ENCODE measurements at regions not wholly inside any gene's neighbourhood (a gene's known extent, or its start where the extent isn't known, plus 50 kb on each side); places are given as distances from the start of the nearest gene placed in this dataset.

DNA sequence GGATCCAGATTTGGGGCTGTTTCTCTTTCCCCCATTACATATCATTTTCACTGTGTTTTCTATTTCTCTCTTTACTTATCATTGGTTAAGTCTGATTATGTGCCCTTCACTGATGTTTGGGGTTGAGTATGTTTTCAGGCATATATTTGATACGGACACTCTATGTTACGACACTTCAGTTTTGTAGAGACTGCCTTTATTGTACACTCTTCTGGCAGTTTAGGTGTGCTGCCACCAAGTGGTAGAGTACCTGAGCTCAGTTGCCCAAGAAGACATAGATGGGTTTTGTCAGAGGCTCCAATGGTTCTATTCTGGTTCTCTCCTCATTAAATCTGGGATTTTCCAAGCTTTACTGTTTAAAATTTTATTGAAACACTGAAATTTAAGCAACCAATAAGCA is 255.0 kb upstream of the ROPN1 start:
- H3K4me1 Mint-ChIP-seq: no peaks in the 10 kb centered on the region
- H3K27me3 Mint-ChIP-seq: peaks cover 29% of the 10 kb centered on the region
- no peak overlapping the region for H3K27ac Mint-ChIP-seq
- CTCF ChIA-PET: interaction anchor here (0.6 to 1.1 kb wide), 2 partner anchors 193 to 483 kb away, joined by 3 read pairs; no protein-coding TSS in a partner anchor
- DNase-seq: no peak
- no peak overlapping the region for H3K4me3 Mint-ChIP-seq
- H3K9me3 Mint-ChIP-seq: no peaks in the 10 kb centered on the region
- no peaks in the 10 kb centered on the region for H3K36me3 Mint-ChIP-seq

DNA sequence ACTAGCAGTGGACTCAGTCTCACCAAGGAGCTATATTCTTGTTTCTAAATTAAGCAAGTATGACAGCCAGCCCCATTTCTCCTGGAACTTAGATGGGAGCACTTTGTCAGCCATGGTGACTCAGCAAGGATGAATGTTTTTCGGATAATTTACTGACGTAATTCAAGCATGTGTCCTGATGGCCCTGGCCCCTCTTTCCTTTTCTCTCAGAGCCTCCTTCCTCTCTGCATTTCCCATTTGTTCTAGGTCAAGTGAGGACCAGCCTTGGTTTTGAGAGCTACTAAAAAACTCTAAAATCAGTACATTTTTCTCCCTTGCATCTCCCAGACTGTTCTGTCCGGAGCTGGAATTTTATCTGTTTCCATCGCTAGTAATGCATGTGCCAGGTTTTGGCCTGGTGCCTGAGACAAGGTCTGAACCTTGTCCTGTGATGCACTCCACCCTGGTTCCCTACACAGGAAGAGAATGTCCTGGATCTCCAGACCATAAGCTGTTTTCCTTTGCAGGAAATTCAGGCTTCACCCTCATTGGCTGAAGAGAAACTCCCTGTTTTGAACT is 256.6 kb upstream of the ROPN1 start:
- no peak overlapping the region for H3K4me3 Mint-ChIP-seq
- H3K36me3 Mint-ChIP-seq: no peaks in the 10 kb centered on the region
- DNase-seq: no peak
- H3K27me3 Mint-ChIP-seq: peaks cover 32% of the 10 kb centered on the region
- no peaks in the 10 kb centered on the region for H3K4me1 Mint-ChIP-seq
- H3K27ac Mint-ChIP-seq: no peak overlapping the region
- no peaks in the 10 kb centered on the region for H3K9me3 Mint-ChIP-seq
- CTCF ChIA-PET: no interaction called here

DNA sequence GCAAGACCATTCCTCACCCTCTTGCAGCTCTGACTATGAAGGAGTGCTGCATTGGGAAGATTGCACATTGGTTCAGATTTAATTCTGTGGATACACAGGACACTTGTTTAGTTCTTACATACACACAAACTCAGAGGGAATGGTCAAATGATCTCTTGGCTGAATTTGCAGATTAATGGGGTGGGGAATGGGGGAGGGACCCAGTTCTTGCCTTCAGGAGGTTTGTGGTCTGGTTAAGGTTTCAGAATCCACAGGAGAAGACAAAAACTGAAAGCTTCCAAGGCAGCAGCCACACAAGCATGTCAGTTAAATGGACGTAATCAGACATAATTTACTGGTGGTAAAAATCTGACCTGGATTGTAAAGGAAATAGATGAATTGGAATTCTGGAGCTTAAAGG is 257.1 kb upstream of the ROPN1 start:
- Mint-ChIP-seq H3K4me1 (no peaks in the 10 kb centered on the region), H3K36me3 (no peaks in the 10 kb centered on the region), H3K4me3 (no peak overlapping the region), H3K9me3 (no peaks in the 10 kb centered on the region), H3K27ac (no peak overlapping the region), H3K27me3 (peaks cover 37% of the 10 kb centered on the region)
- no peak for DNase-seq
- CTCF ChIA-PET: no interaction called here

DNA sequence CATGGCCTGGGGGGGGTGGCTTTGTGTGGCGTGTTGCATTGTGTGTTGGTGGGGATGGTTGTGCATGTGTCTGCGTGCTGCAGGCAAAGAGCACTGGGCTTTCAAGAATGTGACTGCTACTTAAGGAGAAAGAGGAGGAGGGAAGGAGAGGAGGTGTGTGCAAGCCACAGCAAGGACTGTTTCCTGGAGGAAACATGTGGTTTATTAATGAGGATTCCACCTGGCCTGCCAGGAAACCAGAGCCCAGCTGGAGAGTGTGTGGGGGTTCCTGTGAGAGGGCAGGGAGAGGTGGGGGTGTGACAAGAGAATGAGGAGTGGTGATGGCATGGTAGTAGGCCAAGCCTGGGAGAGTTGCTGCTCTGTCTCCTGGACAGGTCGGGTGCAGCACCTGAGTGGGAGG is 258.1 kb upstream of the ROPN1 start:
- H3K27me3 Mint-ChIP-seq: peaks cover 37% of the 10 kb centered on the region
- H3K4me1 Mint-ChIP-seq: no peaks in the 10 kb centered on the region
- H3K27ac Mint-ChIP-seq: no peak overlapping the region
- H3K36me3 Mint-ChIP-seq: no peaks in the 10 kb centered on the region
- CTCF ChIA-PET: no interaction called here
- H3K9me3 Mint-ChIP-seq: no peaks in the 10 kb centered on the region
- no peak for DNase-seq
- no peak overlapping the region for H3K4me3 Mint-ChIP-seq

DNA sequence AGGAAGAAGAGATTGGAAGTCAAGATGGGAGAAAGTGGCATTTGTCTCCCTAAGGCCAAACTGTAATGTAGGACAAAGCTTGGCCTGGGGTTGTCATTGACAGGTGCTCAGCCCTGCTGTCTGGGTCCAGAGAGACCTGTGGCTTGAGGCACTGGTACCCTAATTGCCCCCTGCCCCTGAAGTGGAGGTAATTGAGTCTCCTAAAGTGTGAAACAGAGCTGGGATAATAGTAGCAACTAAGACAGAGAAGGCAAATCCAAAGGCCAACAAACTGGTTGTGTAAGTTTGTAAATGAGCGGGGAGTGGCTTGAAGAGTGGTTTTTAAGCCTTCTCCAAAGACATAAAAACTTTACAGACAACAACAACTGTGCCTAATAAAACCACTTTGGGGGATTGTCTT is 264.2 kb upstream of the ROPN1 start:
- Mint-ChIP-seq H3K27ac (no peak overlapping the region), H3K27me3 (peaks cover 8% of the 10 kb centered on the region), H3K4me1 (no peaks in the 10 kb centered on the region), H3K9me3 (no peaks in the 10 kb centered on the region), H3K4me3 (no peak overlapping the region), H3K36me3 (no peaks in the 10 kb centered on the region)
- no peak for DNase-seq
- CTCF ChIA-PET: no interaction called here

DNA sequence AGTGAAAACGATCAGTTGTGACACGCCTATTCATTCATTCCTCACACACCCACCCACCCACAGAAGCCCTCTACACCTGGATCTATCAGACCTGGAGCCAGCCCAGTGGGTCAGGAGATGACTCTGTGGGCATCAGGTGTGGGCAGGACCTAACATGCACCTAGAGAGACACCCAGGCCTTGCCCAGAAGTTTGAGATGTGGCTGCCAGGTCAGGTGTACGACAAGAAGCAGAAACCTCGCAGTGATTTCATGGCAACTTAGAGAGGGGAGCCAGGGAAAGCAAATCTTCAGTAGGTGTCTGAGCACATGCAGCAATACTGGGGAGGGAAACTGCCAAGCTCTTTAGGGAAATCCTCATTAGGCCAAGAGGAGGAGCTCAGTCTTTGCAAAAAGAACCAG is 264.7 kb upstream of the ROPN1 start:
- peaks cover 8% of the 10 kb centered on the region for H3K27me3 Mint-ChIP-seq
- CTCF ChIA-PET: no interaction called here
- no peak for DNase-seq
- H3K9me3 Mint-ChIP-seq: no peaks in the 10 kb centered on the region
- no peak overlapping the region for H3K27ac Mint-ChIP-seq
- no peaks in the 10 kb centered on the region for H3K36me3 Mint-ChIP-seq
- H3K4me3 Mint-ChIP-seq: no peak overlapping the region
- H3K4me1 Mint-ChIP-seq: no peaks in the 10 kb centered on the region

DNA sequence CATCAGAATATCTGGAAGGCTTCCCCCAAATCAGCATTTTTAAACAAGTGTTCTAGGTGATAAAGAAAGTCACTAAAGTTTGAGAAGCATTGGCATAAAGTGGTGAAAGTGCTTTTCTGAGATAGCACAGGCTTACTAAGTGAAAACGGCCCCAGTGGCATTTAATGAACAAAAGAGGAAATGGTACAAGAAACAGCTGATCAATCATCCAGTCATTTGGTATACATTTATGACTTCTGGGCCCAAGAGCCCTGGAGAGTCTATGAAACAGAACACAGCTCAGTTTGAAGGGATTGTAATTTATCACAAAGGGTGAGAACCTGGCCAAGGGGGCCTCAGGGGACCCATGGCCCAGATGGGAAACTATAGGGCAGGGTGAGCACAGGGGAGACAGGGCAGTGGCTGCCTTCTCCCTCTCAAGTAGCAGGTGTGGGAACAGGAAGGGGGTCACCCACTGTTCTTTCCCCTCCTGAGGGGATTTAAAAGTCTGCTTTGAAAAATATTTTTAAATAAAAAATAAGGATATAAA is 265.5 kb upstream of the ROPN1 start:
- H3K27me3 Mint-ChIP-seq: peaks cover 8% of the 10 kb centered on the region
- H3K27ac Mint-ChIP-seq: no peak overlapping the region
- no peaks in the 10 kb centered on the region for H3K36me3 Mint-ChIP-seq
- no peaks in the 10 kb centered on the region for H3K4me1 Mint-ChIP-seq
- CTCF ChIA-PET: no interaction called here
- H3K9me3 Mint-ChIP-seq: no peaks in the 10 kb centered on the region
- no peak for DNase-seq
- H3K4me3 Mint-ChIP-seq: no peak overlapping the region

DNA sequence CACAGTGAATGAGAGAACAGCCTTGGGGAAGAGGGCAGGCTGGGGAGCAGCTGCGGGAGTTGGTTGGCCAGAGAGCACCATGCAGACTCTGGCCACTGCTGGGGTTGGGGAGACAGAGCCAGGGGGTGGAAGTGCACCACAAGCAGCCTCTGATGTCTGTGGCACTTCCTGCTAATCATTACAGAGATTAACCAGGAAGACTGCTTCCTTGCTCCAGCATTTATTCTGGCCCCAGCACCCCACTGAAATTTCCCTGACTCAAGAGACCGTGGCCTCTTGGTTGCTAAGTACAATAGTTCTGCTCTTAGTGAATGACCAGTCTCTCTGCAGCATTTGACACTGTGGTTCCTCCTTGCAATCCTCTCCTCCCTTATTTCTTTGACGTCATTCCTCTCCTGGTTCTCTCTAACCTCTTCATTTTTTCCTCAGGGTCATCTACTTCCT is 266.2 kb upstream of the ROPN1 start:
- CTCF ChIA-PET: no interaction called here
- H3K9me3 Mint-ChIP-seq: no peaks in the 10 kb centered on the region
- no peaks in the 10 kb centered on the region for H3K36me3 Mint-ChIP-seq
- H3K27me3 Mint-ChIP-seq: peaks cover 8% of the 10 kb centered on the region
- no peaks in the 10 kb centered on the region for H3K4me1 Mint-ChIP-seq
- no peak for DNase-seq
- H3K4me3 Mint-ChIP-seq: no peak overlapping the region
- no peak overlapping the region for H3K27ac Mint-ChIP-seq

DNA sequence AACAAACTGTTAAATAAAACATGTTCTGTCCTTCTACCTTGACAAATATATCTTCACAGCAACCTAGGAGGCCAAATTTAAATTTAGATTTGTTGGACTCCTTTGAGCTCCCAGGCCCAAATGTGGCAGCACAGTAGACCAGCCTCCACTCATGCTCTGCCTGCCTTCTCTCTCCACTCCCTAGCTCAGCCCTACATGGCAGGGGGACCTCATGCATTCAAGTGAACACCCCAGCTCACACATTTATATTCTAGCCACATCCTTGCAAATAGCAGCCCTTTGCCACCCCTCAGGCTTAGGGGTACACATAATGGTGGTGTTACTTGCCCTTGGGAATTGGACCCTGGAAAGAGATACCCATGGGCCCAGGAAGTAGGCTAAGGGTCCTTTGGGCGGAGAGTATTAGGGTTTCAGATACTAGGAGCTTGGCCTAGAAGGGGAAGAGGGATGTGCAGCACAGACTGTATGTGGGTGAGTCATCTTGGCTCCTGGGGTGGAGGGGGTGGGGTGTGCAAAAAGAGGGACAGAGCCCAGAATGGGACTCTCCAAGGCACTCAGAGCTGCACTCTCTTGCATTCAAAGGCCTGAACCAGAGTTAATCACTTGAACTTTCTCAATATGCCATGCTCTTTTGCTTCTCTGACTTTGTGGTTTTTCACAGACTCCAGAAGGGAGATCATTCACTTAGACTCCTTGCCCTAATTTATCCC is 268.4 kb upstream of the ROPN1 start:
- Mint-ChIP-seq H3K9me3 (no peaks in the 10 kb centered on the region), H3K4me1 (no peaks in the 10 kb centered on the region), H3K27me3 (no peaks in the 10 kb centered on the region), H3K4me3 (no peak overlapping the region), H3K27ac (no peak overlapping the region), H3K36me3 (no peaks in the 10 kb centered on the region)
- CTCF ChIA-PET: no interaction called here
- no peak for DNase-seq

DNA sequence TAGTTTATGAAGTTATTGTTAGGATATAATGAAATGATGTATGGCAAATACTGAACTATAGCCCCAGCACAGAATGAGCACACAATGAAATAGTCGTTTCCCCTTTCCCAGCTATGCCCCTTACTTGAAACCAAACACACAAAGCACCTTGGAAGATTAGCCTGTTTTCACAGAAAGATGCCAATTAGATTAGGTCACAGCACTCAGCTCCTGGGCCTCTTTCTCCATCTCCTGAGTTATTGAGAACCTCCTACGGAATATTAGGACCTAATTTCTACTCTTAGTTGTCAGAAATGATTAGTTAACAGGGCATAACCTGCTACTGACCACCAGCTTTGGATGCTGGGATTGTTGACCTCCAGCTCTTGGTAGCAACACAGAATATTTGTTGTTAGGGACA is 269.4 kb upstream of the ROPN1 start:
- no peak overlapping the region for H3K4me3 Mint-ChIP-seq
- no peaks in the 10 kb centered on the region for H3K36me3 Mint-ChIP-seq
- no peaks in the 10 kb centered on the region for H3K27me3 Mint-ChIP-seq
- no peak for DNase-seq
- no peak overlapping the region for H3K27ac Mint-ChIP-seq
- CTCF ChIA-PET: interaction anchor here (0.7 kb wide), 1 partner anchor 37 kb away, joined by 3 read pairs; no protein-coding TSS in a partner anchor
- no peaks in the 10 kb centered on the region for H3K4me1 Mint-ChIP-seq
- no peaks in the 10 kb centered on the region for H3K9me3 Mint-ChIP-seq

DNA sequence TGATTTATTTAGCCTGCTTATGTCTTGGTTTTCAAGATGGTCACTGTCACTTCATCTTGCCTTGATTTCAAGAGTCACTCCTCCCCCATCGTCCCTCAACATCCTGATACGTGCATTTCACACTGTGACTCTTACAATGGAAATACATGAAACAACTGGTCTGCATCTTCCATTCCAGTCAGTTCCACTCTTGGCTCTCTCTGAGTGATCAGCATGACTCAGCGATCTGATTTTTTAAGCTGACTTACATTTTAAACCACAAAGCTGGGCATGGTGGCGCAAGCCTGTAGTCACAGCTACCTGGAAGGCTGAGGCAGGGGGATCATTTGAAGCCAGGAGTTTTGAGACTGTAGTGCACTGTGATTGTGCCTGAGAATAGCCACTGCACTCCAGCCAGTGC is 271.2 kb upstream of the ROPN1 start:
- H3K4me1 Mint-ChIP-seq: no peaks in the 10 kb centered on the region
- no peaks in the 10 kb centered on the region for H3K27me3 Mint-ChIP-seq
- DNase-seq: no peak
- CTCF ChIA-PET: no interaction called here
- H3K36me3 Mint-ChIP-seq: no peaks in the 10 kb centered on the region
- H3K9me3 Mint-ChIP-seq: no peaks in the 10 kb centered on the region
- H3K4me3 Mint-ChIP-seq: no peak overlapping the region
- no peak overlapping the region for H3K27ac Mint-ChIP-seq

DNA sequence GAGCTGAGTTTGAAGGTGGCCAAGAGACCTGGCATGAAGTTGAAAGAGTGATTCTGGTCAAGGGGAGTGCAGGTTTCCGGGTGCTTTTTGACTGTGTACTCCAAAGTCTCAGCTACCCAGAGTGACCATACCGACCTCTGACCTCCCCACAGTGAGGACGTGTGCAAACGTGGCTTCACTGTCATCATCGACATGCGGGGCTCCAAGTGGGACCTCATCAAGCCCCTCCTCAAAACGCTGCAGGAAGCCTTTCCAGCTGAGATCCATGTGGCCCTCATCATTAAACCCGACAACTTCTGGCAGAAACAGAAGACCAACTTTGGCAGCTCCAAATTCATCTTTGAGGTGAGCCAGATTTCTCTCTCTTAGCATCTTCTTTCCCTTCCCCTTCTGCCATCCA is 272.4 kb upstream of the ROPN1 start:
- peaks cover 3% of the 10 kb centered on the region for H3K27me3 Mint-ChIP-seq
- DNase-seq: no peak
- no peaks in the 10 kb centered on the region for H3K36me3 Mint-ChIP-seq
- H3K4me1 Mint-ChIP-seq: no peaks in the 10 kb centered on the region
- H3K4me3 Mint-ChIP-seq: no peak overlapping the region
- no peak overlapping the region for H3K27ac Mint-ChIP-seq
- CTCF ChIA-PET: no interaction called here
- H3K9me3 Mint-ChIP-seq: no peaks in the 10 kb centered on the region

DNA sequence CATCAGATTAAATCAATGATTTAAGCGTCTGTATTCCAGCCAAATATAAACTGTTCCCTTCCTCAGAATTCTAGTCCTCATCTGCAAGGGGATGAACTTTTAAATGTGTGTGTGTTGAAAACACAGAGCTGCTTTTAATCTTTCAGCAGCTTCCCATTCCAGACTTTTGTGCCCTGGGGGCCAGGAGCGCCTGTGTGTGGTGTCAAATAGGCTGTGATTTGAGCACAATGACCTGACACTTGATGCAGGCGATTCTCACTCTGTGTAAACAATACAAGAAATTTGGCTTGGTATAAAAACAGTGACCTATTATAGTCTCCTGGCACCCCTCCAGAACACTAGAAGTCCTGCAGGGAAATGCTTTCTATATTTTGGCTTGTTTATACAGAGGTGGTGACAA is 274.6 kb upstream of the ROPN1 start:
- Mint-ChIP-seq H3K27ac (no peak overlapping the region), H3K4me3 (no peak overlapping the region), H3K27me3 (peaks cover 3% of the 10 kb centered on the region), H3K4me1 (no peaks in the 10 kb centered on the region), H3K9me3 (no peaks in the 10 kb centered on the region), H3K36me3 (no peaks in the 10 kb centered on the region)
- DNase-seq: no peak
- CTCF ChIA-PET: no interaction called here

DNA sequence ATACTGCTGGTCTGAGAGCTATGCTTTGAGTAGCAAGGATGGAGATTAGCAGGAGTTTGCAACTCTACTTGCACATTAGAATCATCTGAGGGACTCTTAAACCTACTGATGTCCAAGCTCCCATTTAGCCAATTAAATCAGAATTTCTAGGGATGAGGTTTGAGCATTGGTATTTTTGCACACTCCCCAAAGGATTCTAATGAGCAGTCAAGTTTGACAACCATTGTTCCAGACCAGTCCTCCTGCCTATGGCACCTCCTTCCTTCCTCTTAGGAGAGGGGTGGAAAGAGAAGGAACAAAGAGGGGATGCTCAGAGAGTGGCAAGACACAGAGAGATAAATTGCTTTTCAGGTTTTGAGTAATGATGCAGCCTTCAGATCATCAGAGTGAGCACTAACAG is 275.5 kb upstream of the ROPN1 start:
- H3K9me3 Mint-ChIP-seq: no peaks in the 10 kb centered on the region
- H3K36me3 Mint-ChIP-seq: no peaks in the 10 kb centered on the region
- no peaks in the 10 kb centered on the region for H3K4me1 Mint-ChIP-seq
- H3K27me3 Mint-ChIP-seq: peaks cover 3% of the 10 kb centered on the region
- DNase-seq: no peak
- H3K4me3 Mint-ChIP-seq: no peak overlapping the region
- no peak overlapping the region for H3K27ac Mint-ChIP-seq
- CTCF ChIA-PET: no interaction called here

DNA sequence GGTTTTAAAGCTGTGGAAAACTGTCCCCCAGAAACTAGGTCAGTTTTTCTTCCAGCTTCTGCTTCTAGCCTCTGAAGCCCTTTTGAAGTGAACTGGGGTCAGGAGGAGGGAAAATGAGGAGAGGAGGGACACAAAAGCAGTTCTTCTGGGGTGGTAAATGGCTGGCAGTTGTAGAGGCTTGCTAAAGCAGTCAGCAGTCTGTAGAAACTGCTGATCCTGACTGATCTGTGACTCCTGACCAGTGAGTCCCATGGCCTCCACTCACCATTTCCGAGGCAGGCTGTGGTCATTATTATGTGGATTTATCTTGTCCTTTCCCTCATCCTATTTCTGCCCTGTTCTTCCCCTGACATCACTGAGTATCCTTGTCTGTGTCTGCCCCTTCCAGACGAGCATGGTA is 276.4 kb upstream of the ROPN1 start:
- no peaks in the 10 kb centered on the region for H3K36me3 Mint-ChIP-seq
- no peak overlapping the region for H3K27ac Mint-ChIP-seq
- DNase-seq: no peak
- CTCF ChIA-PET: no interaction called here
- H3K9me3 Mint-ChIP-seq: no peaks in the 10 kb centered on the region
- H3K4me1 Mint-ChIP-seq: no peaks in the 10 kb centered on the region
- H3K4me3 Mint-ChIP-seq: no peak overlapping the region
- peaks cover 3% of the 10 kb centered on the region for H3K27me3 Mint-ChIP-seq
